H1 (cell line): ENCODE measurements at regions not wholly inside any gene's neighbourhood (a gene's known extent, or its start where the extent isn't known, plus 50 kb on each side); places are given as distances from the start of the nearest gene placed in this dataset.

Experiments used
- CTCF ChIA-PET: fragments of 300-600 bp; sonication (Branson Sonifier 250); formaldehyde crosslinking; loops from one replicate; lab custom pipeline; 2021; ENCODE audit not compliant: partially characterized antibody; lab: Charles Lee
- POLR2A ChIA-PET: fragments of 300-600 bp; sonication (Branson Sonifier 250); formaldehyde crosslinking; loops from one replicate; lab custom pipeline; 2021; ENCODE audit warnings: inconsistent platforms; ENCODE audit not compliant: partially characterized antibody; lab: Charles Lee
- DNase-seq, 2 experiments: peaks; one replicate each; pipeline versions ENCODE4 v3.0.0 to v3.0.0-alpha.2; 2010 to 2022; ENCODE audit warnings: low spot score in 2 of 2, low read depth in 1 of 2, mixed read lengths in 1 of 2
- FAIRE-seq: peaks from 2 replicates; lab custom pipeline; 2011; peaks lifted over from hg19 to GRCh38; lab: Jason Lieb, UNC
- H2AFZ ChIP-seq: 2 replicates; pipeline ENCODE4 v1.8.1; 2012; ENCODE audit warnings: low read length, inconsistent platforms
- H2AK5ac ChIP-seq: 2 replicates; pipeline ENCODE4 v1.6.1; 2013; ENCODE audit warnings: low read depth, low read length
- H2BK120ac ChIP-seq: replicated peaks from 2 replicates; pipeline ENCODE3; 2013; ENCODE audit warnings: low read depth, low read length, inconsistent platforms
- H2BK12ac ChIP-seq: 2 replicates; pipeline ENCODE4 v1.6.1; 2013; ENCODE audit warnings: low read depth, low read length
- H2BK15ac ChIP-seq: 2 replicates; pipeline ENCODE4 v1.6.1; 2013; ENCODE audit warnings: low read length
- H2BK20ac ChIP-seq: 2 replicates; pipeline ENCODE4 v1.6.1; 2013; ENCODE audit warnings: low read length
- H2BK5ac ChIP-seq: 2 replicates; pipeline ENCODE4 v1.6.1; 2013; ENCODE audit warnings: low read depth, low read length
- H3K14ac ChIP-seq: 2 replicates; pipeline ENCODE4 v1.6.1; 2013; ENCODE audit warnings: inconsistent platforms; ENCODE audit not compliant: insufficient read length
- H3K18ac ChIP-seq: 2 replicates; pipeline ENCODE4 v1.6.1; 2013; ENCODE audit warnings: low read length; ENCODE audit errors: extremely low read depth
- H3K23ac ChIP-seq: 2 replicates; pipeline ENCODE4 v1.6.1; 2013; ENCODE audit warnings: inconsistent platforms; ENCODE audit not compliant: insufficient read length
- H3K23me2 ChIP-seq: 2 replicates; pipeline ENCODE4 v1.6.1; 2013; ENCODE audit warnings: low read depth, low read length
- H3K27ac ChIP-seq: 2 replicates; pipeline ENCODE4 v1.6.1; 2011; ENCODE audit warnings: low read depth, low read length, inconsistent platforms
- H3K27me3 ChIP-seq, 4 experiments: replicated peaks in 1 of 4; 1 replicate in 1 of 4; 2 replicates in 3 of 4; pipeline versions ENCODE4 v1.6.1 to v1.8.1; 2011 to 2013; ENCODE audit warnings: low read length in 3 of 4, mild to moderate bottlenecking in 3 of 4, inconsistent platforms in 2 of 4, mixed read lengths in 2 of 4, moderate library complexity in 1 of 4; ENCODE audit not compliant: control insufficient read depth in 3 of 4, insufficient read depth in 3 of 4; ENCODE audit errors: extremely low read depth in 1 of 4
- H3K36me3 ChIP-seq, 4 experiments: 2 replicates each; pipeline versions ENCODE4 v1.6.1 to v1.8.1; 2011 to 2013; ENCODE audit warnings: mild to moderate bottlenecking in 4 of 4, low read length in 3 of 4, moderate library complexity in 2 of 4, control low read depth in 1 of 4, inconsistent platforms in 1 of 4; ENCODE audit not compliant: insufficient read depth in 4 of 4, control insufficient read depth in 2 of 4
- H3K4ac ChIP-seq: replicated peaks from 2 replicates; pipeline ENCODE3; 2013; ENCODE audit warnings: low read length, low read depth, mixed read lengths, inconsistent platforms; ENCODE audit not compliant: insufficient read length
- H3K4me1 ChIP-seq, 4 experiments: replicated peaks in 1 of 4; 1 replicate in 1 of 4; 2 replicates in 3 of 4; pipeline versions ENCODE4 v1.6.1 to v1.8.1; 2011 to 2013; ENCODE audit warnings: low read length in 3 of 4, inconsistent platforms in 2 of 4, mixed read lengths in 1 of 4; ENCODE audit not compliant: insufficient read depth in 4 of 4, control insufficient read depth in 3 of 4
- H3K4me2 ChIP-seq, 2 experiments: 2 replicates each; pipeline versions ENCODE4 v1.6.1 to v1.8.1; 2011 to 2013; ENCODE audit warnings: low read depth in 2 of 2, low read length in 2 of 2, control low read depth in 1 of 2, inconsistent platforms in 1 of 2, mild to moderate bottlenecking in 1 of 2; ENCODE audit not compliant: insufficient read depth in 1 of 2
- H3K4me3 ChIP-seq, 4 experiments: fragments of 200-600, 300-600 bp in 1 of 4; sonication (generic), shearing (Covaris generic), sonication (Bioruptor Twin) in 1 of 4; 2 replicates each; pipeline versions ENCODE4 v1.5.1 to v1.8.1; 2011 to 2016; ENCODE audit warnings: low read length in 4 of 4, low read depth in 3 of 4, control low read depth in 2 of 4, inconsistent platforms in 2 of 4, mild to moderate bottlenecking in 2 of 4, mixed read lengths in 1 of 4, moderate library complexity in 1 of 4; ENCODE audit not compliant: insufficient read depth in 2 of 4; ENCODE audit errors: extremely low read depth in 1 of 4
- H3K56ac ChIP-seq: replicated peaks from 2 replicates; pipeline ENCODE3; 2013; ENCODE audit warnings: low read depth, mild to moderate bottlenecking, mixed read lengths, low read length, inconsistent platforms; ENCODE audit not compliant: insufficient read length
- H3K79me1 ChIP-seq: 2 replicates; pipeline ENCODE4 v1.6.1; 2013; ENCODE audit warnings: low read depth, low read length, control low read depth
- H3K79me2 ChIP-seq, 2 experiments: 2 replicates each; pipeline versions ENCODE4 v1.6.1 to v1.8.1; 2012 to 2013; ENCODE audit warnings: low read length in 2 of 2, mild to moderate bottlenecking in 2 of 2, inconsistent platforms in 1 of 2; ENCODE audit not compliant: insufficient read depth in 2 of 2, control insufficient read depth in 1 of 2
- H3K9ac ChIP-seq, 4 experiments: replicated peaks in 1 of 4; 1 replicate in 1 of 4; 2 replicates in 3 of 4; pipeline versions ENCODE4 v1.6.1 to v1.8.1; 2011 to 2013; ENCODE audit warnings: low read depth in 3 of 4, low read length in 3 of 4, control low read depth in 2 of 4, mild to moderate bottlenecking in 2 of 4, moderate library complexity in 2 of 4, inconsistent platforms in 1 of 4; ENCODE audit errors: extremely low read depth in 1 of 4
- H3K9me3 ChIP-seq, 2 experiments: 2 replicates each; pipeline versions ENCODE4 v1.6.1 to v1.8.1; 2012 to 2013; ENCODE audit warnings: mild to moderate bottlenecking in 2 of 2, moderate library complexity in 2 of 2, control low read depth in 1 of 2, inconsistent platforms in 1 of 2, low read depth in 1 of 2, low read length in 1 of 2, mixed read lengths in 1 of 2; ENCODE audit not compliant: insufficient read depth in 2 of 2
- H4K20me1 ChIP-seq, 2 experiments: replicated peaks in 1 of 2; 2 replicates each; pipeline versions ENCODE3 to v1.8.1; 2011 to 2013; ENCODE audit warnings: inconsistent platforms in 2 of 2, low read length in 2 of 2, mild to moderate bottlenecking in 1 of 2; ENCODE audit not compliant: insufficient read depth in 2 of 2, control insufficient read depth in 1 of 2
- H4K5ac ChIP-seq: 2 replicates; pipeline ENCODE4 v1.6.1; 2013; ENCODE audit warnings: low read length, low read depth, mixed read lengths, inconsistent platforms; ENCODE audit not compliant: insufficient read length
- H4K8ac ChIP-seq: 2 replicates; pipeline ENCODE4 v1.8.0; 2013; ENCODE audit warnings: mild to moderate bottlenecking, moderate library complexity, low read length, inconsistent platforms; ENCODE audit not compliant: insufficient read depth; ENCODE audit errors: extremely low read depth
- H4K91ac ChIP-seq: replicated peaks from 2 replicates; pipeline ENCODE3; 2013; ENCODE audit warnings: low read length, mixed read lengths, inconsistent platforms; ENCODE audit not compliant: insufficient read length
- BACH1 ChIP-seq: IDR thresholded peaks from 2 replicates; pipeline ENCODE4 v1.6.1; 2012; ENCODE audit warnings: low read length, improper control_type of control experiment
- CTBP2 ChIP-seq: IDR thresholded peaks from 2 replicates; pipeline ENCODE4 v1.7.0; 2011; ENCODE audit warnings: borderline replicate concordance, mild to moderate bottlenecking, moderate library complexity, mixed read lengths, low read length; ENCODE audit not compliant: insufficient read depth, insufficient read length
- E2F6 ChIP-seq: IDR thresholded peaks from 2 replicates; pipeline ENCODE4 v1.6.1; 2012; ENCODE audit warnings: inconsistent platforms
- EP300 ChIP-seq, 2 experiments: IDR thresholded peaks; 1 replicate in 1 of 2; 2 replicates in 1 of 2; pipeline ENCODE4 v1.6.1; 2011 to 2012; ENCODE audit warnings: low read depth in 2 of 2, low read length in 2 of 2, mild to moderate bottlenecking in 2 of 2, borderline replicate concordance in 1 of 2, inconsistent platforms in 1 of 2, moderate library complexity in 1 of 2
- GABPA ChIP-seq: IDR thresholded peaks from 2 replicates; pipeline ENCODE4 v1.6.1; 2011; ENCODE audit warnings: mild to moderate bottlenecking, low read length, moderate library complexity, borderline replicate concordance; ENCODE audit not compliant: insufficient read depth
- KDM4A ChIP-seq: IDR thresholded peaks from one replicate; pipeline ENCODE4 v1.7.1; 2012; ENCODE audit warnings: low read depth, mild to moderate bottlenecking, moderate library complexity, low read length, inconsistent platforms; ENCODE audit not compliant: severe bottlenecking
- NANOG ChIP-seq: IDR thresholded peaks from 2 replicates; pipeline ENCODE4 v1.6.1; 2011; ENCODE audit warnings: low read length, low read depth, mild to moderate bottlenecking, inconsistent platforms; ENCODE audit not compliant: insufficient read depth, poor library complexity, severe bottlenecking
- POLR2A ChIP-seq, 2 experiments: IDR thresholded peaks; 1 replicate in 1 of 2; 2 replicates in 1 of 2; pipeline ENCODE4 v1.6.1; 2011; ENCODE audit warnings: low read depth in 2 of 2, low read length in 2 of 2, mild to moderate bottlenecking in 2 of 2; ENCODE audit errors: control extremely low read depth in 1 of 2
- POU5F1 ChIP-seq: IDR thresholded peaks from 2 replicates; pipeline ENCODE4 v1.6.1; 2011; ENCODE audit warnings: low read depth, mild to moderate bottlenecking, low read length, moderate library complexity
- SIN3A ChIP-seq, 2 experiments: IDR thresholded peaks in 1 of 2; conservative IDR thresholded peaks in 1 of 2; 2 replicates each; pipeline ENCODE4 v1.6.1; 2011 to 2012; ENCODE audit warnings: low read length in 2 of 2, improper control_type of control experiment in 1 of 2, low read depth in 1 of 2, mild to moderate bottlenecking in 1 of 2
- TAF7 ChIP-seq: optimal IDR thresholded peaks from 2 replicates; pipeline ENCODE3; 2011; ENCODE audit warnings: low read depth, mild to moderate bottlenecking, inconsistent platforms, low read length, moderate library complexity, borderline replicate concordance
- TEAD4 ChIP-seq: IDR thresholded peaks from 2 replicates; pipeline ENCODE4 v1.6.1; 2012; ENCODE audit warnings: low read depth, low read length, inconsistent platforms, mixed read lengths
- WGBS, 2 experiments: shearing (Covaris generic) in 1 of 2; methylation state at CpG; one replicate each; pipeline versions ENCODE4 v1.1.6 to v1.1.7; 2013 to 2015; ENCODE audit warnings: low lambda C conversion rate in 2 of 2, mixed read lengths in 2 of 2, inconsistent platforms in 1 of 2, low coverage in 1 of 2, missing lambda C conversion rate in 1 of 2; ENCODE audit not compliant: insufficient replicate concordance in 2 of 2, insufficient coverage in 1 of 2, insufficient read length in 1 of 2; ENCODE audit errors: extremely low coverage in 1 of 2, missing lambda C conversion rate in 1 of 2; 5-methylcytosine and 5-hydroxymethylcytosine counted together

- Histone ChIP-seq H3K4ac (no peak overlapping the region), H3K56ac (no peak overlapping the region), H2BK5ac (no peak overlapping the region), H3K23ac (no peak overlapping the region), H2BK120ac (no peak overlapping the region), H2BK15ac (no peak overlapping the region), H3K79me2 (no peaks in the 10 kb centered on the region), H3K4me2 (no peak overlapping the region), H3K79me1 (no peaks in the 10 kb centered on the region), H4K8ac (no peak overlapping the region), H3K14ac (no peak overlapping the region), H3K18ac (0 out of 2 replicates have a peak overlapping the region, but pooled peaks have one; percentile 24), H3K36me3 (no peaks in the 10 kb centered on the region), H2BK12ac (no peak overlapping the region), H3K23me2 (no peaks in the 10 kb centered on the region), H2AK5ac (no peak overlapping the region), H3K9me3 (no peaks in the 10 kb centered on the region), H4K91ac (no peak overlapping the region), H3K4me1 (no peaks in the 10 kb centered on the region), H2BK20ac (no peak overlapping the region), H3K9ac (no peak overlapping the region), H4K20me1 (no peaks in the 10 kb centered on the region), H2AFZ (peak overlapping the region; percentile 86; the same call in 1 of the 2 replicates), H3K27me3 (no peaks in the 10 kb centered on the region), H4K5ac (no peak overlapping the region), H3K27ac (no peak overlapping the region), H3K4me3 (no peak overlapping the region)
- ChIA-PET CTCF (interaction anchor here (1.2 to 1.6 kb wide), 2 partner anchors 100 to 388 kb away, joined by 3 to 7 read pairs; no protein-coding TSS in a partner anchor), POLR2A (interaction anchor here (0.6 kb wide), 1 partner anchor 675 kb away, joined by 3 read pairs; no protein-coding TSS in a partner anchor)
- FAIRE-seq (no peak), DNase-seq (no peak)
- 85% methylated on average over 4 of the region's 5 CpGs; no CpG with 5 or more reads in 1 of the 2 experiments for WGBS, 2 experiments
- TF ChIP-seq E2F6 = no peak
- no peak for TF ChIP-seq BACH1
- TF ChIP-seq TEAD4 = no peak
- TF ChIP-seq TAF7 = no peak
- TF ChIP-seq SIN3A (conservative IDR thresholded peaks at IDR 0.05 in 1 of 2, IDR thresholded peaks at IDR 0.05 in 1 of 2; ENCODE audit: low read depth in 1 of 2, low read length in 2 of 2) = no peak
- no peak for TF ChIP-seq POU5F1
- TF ChIP-seq EP300 (IDR thresholded peaks at IDR 0.05; ENCODE audit: borderline replicate concordance in 1 of 2, low read depth in 2 of 2, low read length in 2 of 2) = no peak
- no peak for TF ChIP-seq NANOG
- TF ChIP-seq GABPA = no peak
- TF ChIP-seq POLR2A (IDR thresholded peaks at IDR 0.05; ENCODE audit: control extremely low read depth in 1 of 2, low read depth in 2 of 2, low read length in 2 of 2) = no peak
- TF ChIP-seq CTBP2 = no peak
- TF ChIP-seq KDM4A = no peak
Observed at GRCh38 chr4:83870328-83870950, 334.5 kb downstream of the GPAT3 start.
